Endothelial cell (in vitro differentiated cells): ENCODE measurements at regions not wholly inside any gene's neighbourhood (a gene's known extent, or its start where the extent isn't known, plus 50 kb on each side); places are given as distances from the start of the nearest gene placed in this dataset.

Experiments used
- DNase-seq: peaks from one replicate; pipeline ENCODE4 v3.0.0; 2021; ENCODE audit warnings: low spot score
- H3K27ac Mint-ChIP-seq: one replicate; pipeline ENCODE4 v1.8.0; 2021; ENCODE audit warnings: mixed read lengths, inconsistent platforms; ENCODE audit not compliant: unreplicated experiment
- H3K27me3 Mint-ChIP-seq: one replicate; pipeline ENCODE4 v1.8.0; 2021; ENCODE audit warnings: mild to moderate bottlenecking, moderate library complexity, mixed read lengths, inconsistent platforms; ENCODE audit not compliant: unreplicated experiment
- H3K36me3 Mint-ChIP-seq: one replicate; pipeline ENCODE4 v1.8.0; 2021; ENCODE audit warnings: mild to moderate bottlenecking, low read depth, mixed read lengths, inconsistent platforms; ENCODE audit not compliant: unreplicated experiment
- H3K4me1 Mint-ChIP-seq: one replicate; pipeline ENCODE4 v1.8.0; 2021; ENCODE audit warnings: mild to moderate bottlenecking, mixed read lengths, inconsistent platforms; ENCODE audit not compliant: unreplicated experiment
- H3K4me3 Mint-ChIP-seq: one replicate; pipeline ENCODE4 v1.8.0; 2021; ENCODE audit warnings: mild to moderate bottlenecking, mixed read lengths, inconsistent platforms; ENCODE audit not compliant: unreplicated experiment
- H3K9me3 Mint-ChIP-seq: one replicate; pipeline ENCODE4 v1.8.0; 2021; ENCODE audit warnings: mixed read lengths, inconsistent platforms; ENCODE audit not compliant: unreplicated experiment
- TF ChIP-seq, protein P1 (sequence below): fragments of 200-600 bp; sonication (generic); IDR thresholded peaks from one replicate; pipeline ENCODE4 v1.5.0; 2021; ENCODE audit warnings: antibody characterized with exemption; ENCODE audit not compliant: unreplicated experiment

DNA sequence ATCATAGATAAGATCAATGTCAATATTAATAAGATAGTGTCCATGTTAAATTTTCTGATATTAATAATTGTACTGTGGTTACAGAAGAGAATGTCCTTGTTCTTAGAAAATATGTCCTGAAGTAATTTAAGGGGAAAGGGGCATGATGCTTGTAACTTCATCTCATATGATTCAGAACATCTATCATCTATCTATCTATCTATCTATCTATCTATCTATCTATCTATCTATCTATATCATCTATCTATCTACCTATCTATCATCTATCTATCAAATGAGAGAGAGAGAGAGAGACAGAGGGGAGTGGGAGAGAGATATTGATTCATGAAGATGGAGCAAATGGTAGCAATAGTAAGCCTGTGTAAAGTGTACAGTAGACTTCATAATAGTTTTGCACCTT is 124.8 kb upstream of the FAT1 start:
- DNase-seq, result no peak
- H3K27ac Mint-ChIP-seq, result no peak overlapping the region
- no peak overlapping the region for H3K4me3 Mint-ChIP-seq

DNA sequence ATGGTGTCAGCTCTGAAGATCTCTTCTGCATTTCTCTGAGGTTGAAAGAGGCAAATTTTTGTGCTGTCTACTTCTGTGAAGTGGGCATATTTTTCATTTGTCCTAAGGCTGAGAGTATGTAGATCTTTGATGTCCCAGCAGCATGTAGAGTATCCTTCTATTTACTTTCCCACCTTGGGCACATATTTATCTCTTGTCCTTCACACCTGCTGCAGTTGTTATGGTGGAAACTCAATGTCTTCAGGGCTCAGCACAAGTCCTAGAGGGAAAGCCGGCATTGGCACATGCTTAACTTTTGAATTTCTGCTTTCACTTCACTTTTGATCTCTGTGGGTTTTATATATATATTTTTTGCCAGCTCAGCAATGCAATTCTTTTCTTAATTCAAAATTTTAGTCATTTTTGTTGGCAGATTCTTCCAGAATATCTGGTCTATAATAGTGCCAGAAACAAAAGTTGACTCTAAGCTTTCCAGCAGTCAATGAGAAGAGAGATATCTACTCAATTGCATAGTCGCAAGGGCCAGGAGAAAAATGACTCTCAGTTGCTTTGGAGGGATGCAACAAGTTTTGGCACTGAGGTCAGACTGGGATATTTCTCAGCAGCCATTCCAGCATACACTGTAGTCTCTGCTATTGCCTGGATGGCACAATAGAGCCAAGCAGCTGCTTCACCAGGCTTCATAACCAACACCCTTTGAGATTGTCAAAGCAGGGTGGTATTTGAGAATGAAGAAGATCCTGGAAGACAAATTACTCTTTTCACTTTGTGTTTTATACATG is 127.8 kb upstream of the FAT1 start:
- Mint-ChIP-seq H3K27me3 (peaks cover 1% of the 10 kb centered on the region), H3K36me3 (no peaks in the 10 kb centered on the region)

More for the DNA sequence above, 124.8 kb upstream of the FAT1 start:
- Mint-ChIP-seq H3K9me3 (peaks cover 7% of the 10 kb centered on the region), H3K4me1 (no peaks in the 10 kb centered on the region), H3K27me3 (peaks cover 4% of the 10 kb centered on the region), H3K36me3 (no peaks in the 10 kb centered on the region)
- TF ChIP-seq, protein P1, sequence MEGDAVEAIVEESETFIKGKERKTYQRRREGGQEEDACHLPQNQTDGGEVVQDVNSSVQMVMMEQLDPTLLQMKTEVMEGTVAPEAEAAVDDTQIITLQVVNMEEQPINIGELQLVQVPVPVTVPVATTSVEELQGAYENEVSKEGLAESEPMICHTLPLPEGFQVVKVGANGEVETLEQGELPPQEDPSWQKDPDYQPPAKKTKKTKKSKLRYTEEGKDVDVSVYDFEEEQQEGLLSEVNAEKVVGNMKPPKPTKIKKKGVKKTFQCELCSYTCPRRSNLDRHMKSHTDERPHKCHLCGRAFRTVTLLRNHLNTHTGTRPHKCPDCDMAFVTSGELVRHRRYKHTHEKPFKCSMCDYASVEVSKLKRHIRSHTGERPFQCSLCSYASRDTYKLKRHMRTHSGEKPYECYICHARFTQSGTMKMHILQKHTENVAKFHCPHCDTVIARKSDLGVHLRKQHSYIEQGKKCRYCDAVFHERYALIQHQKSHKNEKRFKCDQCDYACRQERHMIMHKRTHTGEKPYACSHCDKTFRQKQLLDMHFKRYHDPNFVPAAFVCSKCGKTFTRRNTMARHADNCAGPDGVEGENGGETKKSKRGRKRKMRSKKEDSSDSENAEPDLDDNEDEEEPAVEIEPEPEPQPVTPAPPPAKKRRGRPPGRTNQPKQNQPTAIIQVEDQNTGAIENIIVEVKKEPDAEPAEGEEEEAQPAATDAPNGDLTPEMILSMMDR, result no peak

DNA sequence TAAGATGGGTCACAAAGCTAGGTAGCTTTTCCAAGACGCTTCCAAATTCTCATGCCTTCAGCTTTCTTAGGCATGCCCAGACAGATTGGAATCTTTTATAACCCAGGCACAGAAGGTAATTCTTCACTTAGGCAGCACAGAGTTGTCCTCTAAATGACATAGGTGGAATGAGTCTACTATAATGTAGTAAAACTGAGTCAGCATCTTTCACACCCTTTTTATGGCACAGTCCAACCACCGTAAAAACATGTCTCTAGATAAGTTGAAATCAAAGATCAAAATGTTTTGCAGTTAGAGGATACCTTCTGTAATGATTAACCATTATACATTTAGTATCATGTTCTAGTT is 128.4 kb upstream of the FAT1 start:
- DNase-seq, result no peak
- peaks cover 1% of the 10 kb centered on the region for H3K27me3 Mint-ChIP-seq
- H3K4me3 Mint-ChIP-seq, result no peak overlapping the region
- H3K36me3 Mint-ChIP-seq, result no peaks in the 10 kb centered on the region
- peaks cover 7% of the 10 kb centered on the region for H3K9me3 Mint-ChIP-seq
- TF ChIP-seq, protein P1, result no peak
- H3K4me1 Mint-ChIP-seq, result no peaks in the 10 kb centered on the region
- H3K27ac Mint-ChIP-seq, result no peak overlapping the region

More for the DNA sequence above, 127.8 kb upstream of the FAT1 start:
- H3K9me3 Mint-ChIP-seq, result peaks cover 7% of the 10 kb centered on the region
- DNase-seq, result no peak
- H3K4me1 Mint-ChIP-seq, result no peaks in the 10 kb centered on the region
- H3K4me3 Mint-ChIP-seq, result no peak overlapping the region
- TF ChIP-seq, protein P1, result no peak
- no peak overlapping the region for H3K27ac Mint-ChIP-seq

DNA sequence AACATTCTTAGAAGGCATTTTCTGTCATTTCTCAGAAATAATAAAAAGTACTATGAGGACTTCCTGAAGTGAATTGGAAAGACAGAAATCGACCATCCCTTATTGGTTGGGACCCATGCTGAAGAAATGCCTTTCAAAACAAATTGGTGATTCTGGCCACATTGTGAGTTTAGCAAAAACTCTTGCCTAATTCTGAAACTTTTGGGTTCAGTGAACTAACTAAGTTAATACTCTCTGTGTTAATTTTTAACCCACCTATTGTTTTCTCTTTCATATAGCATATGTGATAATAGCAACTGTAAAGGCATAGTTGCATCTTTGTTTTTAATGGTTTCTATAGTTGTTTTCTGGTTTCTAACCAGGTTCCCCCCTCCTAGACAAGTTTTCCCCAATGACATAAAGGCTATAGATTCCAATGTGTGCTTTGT is 129.3 kb upstream of the FAT1 start:
- Mint-ChIP-seq H3K27ac (no peak overlapping the region), H3K36me3 (no peaks in the 10 kb centered on the region), H3K4me3 (no peak overlapping the region), H3K27me3 (peaks cover 1% of the 10 kb centered on the region), H3K9me3 (peaks cover 7% of the 10 kb centered on the region), H3K4me1 (no peaks in the 10 kb centered on the region)
- TF ChIP-seq, protein P1, result no peak
- DNase-seq, result no peak

DNA sequence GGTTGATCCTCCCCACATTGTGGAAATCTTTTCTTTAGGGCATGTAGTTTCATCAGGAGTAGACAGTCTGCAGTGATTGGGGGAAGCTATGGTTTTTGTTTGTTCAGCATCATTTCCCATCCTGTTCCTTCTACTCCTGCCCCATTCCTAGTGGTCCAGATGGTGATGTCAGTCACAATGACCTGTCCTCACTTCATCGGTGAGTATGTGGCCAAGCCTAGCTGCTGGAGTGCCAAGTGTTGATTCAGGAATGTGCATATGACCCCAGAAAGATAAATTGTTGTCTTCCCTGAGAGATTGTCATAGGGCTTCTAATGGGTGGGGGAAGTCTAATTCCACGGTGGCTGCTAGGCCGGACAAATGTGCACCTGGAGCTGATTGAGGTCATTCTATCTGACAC is 130.6 kb upstream of the FAT1 start:
- TF ChIP-seq, protein P1, result no peak
- DNase-seq, result no peak
- H3K36me3 Mint-ChIP-seq, result no peaks in the 10 kb centered on the region
- H3K9me3 Mint-ChIP-seq, result peaks cover 7% of the 10 kb centered on the region
- H3K27me3 Mint-ChIP-seq, result peaks cover 1% of the 10 kb centered on the region
- no peak overlapping the region for H3K27ac Mint-ChIP-seq
- H3K4me1 Mint-ChIP-seq, result no peaks in the 10 kb centered on the region
- no peak overlapping the region for H3K4me3 Mint-ChIP-seq
